GM04504 (cell line): ENCODE measurements at regions not wholly inside any gene's neighbourhood (a gene's known extent, or its start where the extent isn't known, plus 50 kb on each side); places are given as distances from the start of the nearest gene placed in this dataset.
"Not testable (repeated sequence)": the region's sequence is repeated elsewhere in the genome, so short reads cannot be mapped to it uniquely, and the experiment has no call there.

ENCODE experiments used
- DNase-seq: peaks from one replicate; pipeline ENCODE4 v3.0.0-alpha.2; 2012; ENCODE audit warnings: low read depth

- DNase-seq, result no peak
These were observed 244.3 kb downstream of the GPAT3 start for GRCh38 chr4:83780053-83780733.

GRCh38 chr4:83779103-83780052 is 243.5 kb downstream of the GPAT3 start:
- DNase-seq, result no peak

- no peak for DNase-seq
These were observed 236.8 kb downstream of the GPAT3 start for GRCh38 chr4:83772685-83773084.

GRCh38 chr4:83771113-83771705 is 235.3 kb downstream of the GPAT3 start:
- DNase-seq, result peak; percentile 30

GRCh38 chr4:83768146-83768545 is 232.2 kb downstream of the GPAT3 start:
- DNase-seq, result no peak

- no peak for DNase-seq
These were observed 231.2 kb downstream of the GPAT3 start for GRCh38 chr4:83767067-83767466.

GRCh38 chr4:83759611-83760010 is 223.7 kb downstream of the GPAT3 start:
- no peak for DNase-seq

GRCh38 chr4:83758285-83758684 is 222.4 kb downstream of the GPAT3 start:
- no peak for DNase-seq

GRCh38 chr4:83757121-83757621 is 221.3 kb downstream of the GPAT3 start:
- DNase-seq, result peak; percentile 13

- DNase-seq, result no peak
These were observed 217.4 kb downstream of the GPAT3 start for GRCh38 chr4:83753260-83753659.

GRCh38 chr4:83751336-83751949 is 215.5 kb downstream of the GPAT3 start:
- no peak for DNase-seq

GRCh38 chr4:83748711-83749110 is 212.8 kb downstream of the GPAT3 start:
- no peak for DNase-seq

GRCh38 chr4:83738895-83739294 is 203.0 kb downstream of the GPAT3 start:
- DNase-seq, result no peak

- DNase-seq, result no peak
These were observed 198.7 kb downstream of the GPAT3 start for GRCh38 chr4:83734576-83734975.

- DNase-seq, result peak; percentile 5
These were observed 196.3 kb downstream of the GPAT3 start for GRCh38 chr4:83732114-83732635.

- DNase-seq, result peak; percentile 5
These were observed 195.7 kb downstream of the GPAT3 start for GRCh38 chr4:83731609-83732008.

- not testable (repeated sequence) for DNase-seq
These were observed 195.1 kb downstream of the GPAT3 start for GRCh38 chr4:83730958-83731357.

- no peak for DNase-seq
These were observed 192.3 kb downstream of the GPAT3 start for GRCh38 chr4:83728191-83728590.

- no peak for DNase-seq
These were observed 189.6 kb downstream of the GPAT3 start for GRCh38 chr4:83725336-83726085.

- no peak for DNase-seq
These were observed 188.8 kb downstream of the GPAT3 start for GRCh38 chr4:83724485-83725335.
